GM23338 (cell line): ENCODE measurements at regions not wholly inside any gene's neighbourhood (a gene's known extent, or its start where the extent isn't known, plus 50 kb on each side); places are given as distances from the start of the nearest gene placed in this dataset.
A peak's percentile ranks its signal among the peaks of the same experiment; 100 is the strongest.

ENCODE experiments used
- ATAC-seq: fragments of 200-7000 bp; cut with Tn5 transposase; 3 replicates; pipeline ENCODE4 v1.9.1; 2020
- DNase-seq: peaks from one replicate; pipeline ENCODE4 v3.0.0-alpha.2; 2015; ENCODE audit warnings: low spot score
- H2AFZ ChIP-seq: fragments of 200-600 bp; sonication (generic); 2 replicates; pipeline ENCODE4 v1.8.0; 2016; ENCODE audit warnings: antibody characterized with exemption, mild to moderate bottlenecking, moderate library complexity
- H3F3A ChIP-seq: fragments of 200-600 bp; sonication (generic); replicated peaks from 2 replicates; pipeline ENCODE4 v1.8.0; 2017; ENCODE audit warnings: antibody characterized with exemption, mixed run types, low read depth
- H3K27ac ChIP-seq: fragments of 200-600 bp; sonication (generic); 2 replicates; pipeline ENCODE4 v1.6.1; 2016; ENCODE audit warnings: low read depth
- H3K27me3 ChIP-seq: fragments of 200-600 bp; sonication (generic); 2 replicates; pipeline ENCODE4 v1.8.0; 2016; ENCODE audit warnings: mild to moderate bottlenecking, mixed run types, moderate library complexity; ENCODE audit not compliant: insufficient read depth
- H3K36me3 ChIP-seq: fragments of 200-600 bp; sonication (generic); 2 replicates; pipeline ENCODE4 v1.8.0; 2016; ENCODE audit warnings: mild to moderate bottlenecking; ENCODE audit not compliant: insufficient read depth
- H3K4me1 ChIP-seq: fragments of 200-600 bp; sonication (generic); 2 replicates; pipeline ENCODE4 v1.8.0; 2016; ENCODE audit warnings: mild to moderate bottlenecking, moderate library complexity; ENCODE audit not compliant: insufficient read depth
- H3K4me2 ChIP-seq: fragments of 200-600 bp; sonication (generic); 2 replicates; pipeline ENCODE4 v1.7.1; 2017; ENCODE audit warnings: mixed run types
- H3K4me3 ChIP-seq: fragments of 200-600 bp; sonication (generic); 2 replicates; pipeline ENCODE4 v1.6.1; 2016; ENCODE audit warnings: mixed run types
- H3K79me2 ChIP-seq: fragments of 200-600 bp; sonication (generic); replicated peaks from 2 replicates; pipeline ENCODE4 v1.8.0; 2017; ENCODE audit warnings: mild to moderate bottlenecking; ENCODE audit not compliant: insufficient read depth
- H3K9me2 ChIP-seq: fragments of 200-600 bp; sonication (generic); 2 replicates; pipeline ENCODE4 v1.8.0; 2017; ENCODE audit not compliant: insufficient read depth
- H4K20me1 ChIP-seq: fragments of 200-600 bp; sonication (generic); replicated peaks from 2 replicates; pipeline ENCODE4 v1.8.0; 2017; ENCODE audit warnings: mild to moderate bottlenecking; ENCODE audit not compliant: insufficient read depth
- H3K27ac Mint-ChIP-seq: 2 replicates; pipeline ENCODE4 v1.8.0; 2020; ENCODE audit warnings: inconsistent platforms, mild to moderate bottlenecking, moderate library complexity, mixed read lengths
- H3K27me3 Mint-ChIP-seq: 3 replicates; pipeline ENCODE4 v1.8.0; 2022; ENCODE audit warnings: low read depth, mild to moderate bottlenecking, moderate library complexity, mixed read lengths, inconsistent platforms; ENCODE audit not compliant: insufficient read depth, poor library complexity
- H3K36me3 Mint-ChIP-seq: 3 replicates; pipeline ENCODE4 v1.8.0; 2021; ENCODE audit warnings: low read depth, mild to moderate bottlenecking, inconsistent platforms, moderate library complexity, mixed read lengths
- H3K4me1 Mint-ChIP-seq: 3 replicates; pipeline ENCODE4 v1.8.0; 2020; ENCODE audit warnings: mild to moderate bottlenecking, inconsistent platforms, mixed read lengths
- H3K4me3 Mint-ChIP-seq: 3 replicates; pipeline ENCODE4 v1.8.0; 2021; ENCODE audit warnings: moderate library complexity, mild to moderate bottlenecking, inconsistent platforms, mixed read lengths
- H3K9me3 Mint-ChIP-seq: 3 replicates; pipeline ENCODE4 v1.8.0; 2020; ENCODE audit warnings: moderate library complexity, mild to moderate bottlenecking, inconsistent platforms, mixed read lengths
- CREB1 ChIP-seq: fragments of 250-450 bp; sonication (Bioruptor Pico); IDR thresholded peaks from 2 replicates; pipeline ENCODE4 v1.5.0; 2020; ENCODE audit warnings: low read depth, mild to moderate bottlenecking, moderate library complexity
- JUNB ChIP-seq: IDR thresholded peaks from one replicate; pipeline ENCODE4 v1.6.1; 2016; ENCODE audit warnings: antibody characterized with exemption; ENCODE audit not compliant: unreplicated experiment
- STAT1 ChIP-seq: IDR thresholded peaks from one replicate; pipeline ENCODE4 v1.6.1; 2016; ENCODE audit warnings: antibody characterized with exemption; ENCODE audit not compliant: unreplicated experiment
- ZNF331 ChIP-seq: fragments of 250-450 bp; sonication (Bioruptor Pico); IDR thresholded peaks from 2 replicates; pipeline ENCODE4 v1.5.0; 2020; ENCODE audit warnings: low read depth, mild to moderate bottlenecking, moderate library complexity
- TF ChIP-seq, protein P1 (sequence below): IDR thresholded peaks from 2 replicates; pipeline ENCODE4 v1.6.1; 2016; ENCODE audit warnings: antibody characterized with exemption
- TF ChIP-seq, protein P2 (sequence below): IDR thresholded peaks from one replicate; pipeline ENCODE4 v1.6.1; 2018; ENCODE audit warnings: antibody characterized with exemption; ENCODE audit not compliant: unreplicated experiment
- TF ChIP-seq, protein P3 (sequence below), 2 experiments: fragments of 200-600 bp in 1 of 2; sonication (generic) in 1 of 2; conservative IDR thresholded peaks; 2 replicates each; pipeline versions ENCODE4 v1.5.1 to v1.6.1; 2016 to 2017; ENCODE audit warnings: antibody characterized with exemption in 2 of 2, low read depth in 2 of 2, mild to moderate bottlenecking in 2 of 2, moderate library complexity in 1 of 2
- TF ChIP-seq, protein P4 (sequence below): fragments of 250-450 bp; sonication (Bioruptor Pico); IDR thresholded peaks from 2 replicates; pipeline ENCODE4 v1.5.0; 2020; ENCODE audit warnings: mild to moderate bottlenecking, moderate library complexity

DNA sequence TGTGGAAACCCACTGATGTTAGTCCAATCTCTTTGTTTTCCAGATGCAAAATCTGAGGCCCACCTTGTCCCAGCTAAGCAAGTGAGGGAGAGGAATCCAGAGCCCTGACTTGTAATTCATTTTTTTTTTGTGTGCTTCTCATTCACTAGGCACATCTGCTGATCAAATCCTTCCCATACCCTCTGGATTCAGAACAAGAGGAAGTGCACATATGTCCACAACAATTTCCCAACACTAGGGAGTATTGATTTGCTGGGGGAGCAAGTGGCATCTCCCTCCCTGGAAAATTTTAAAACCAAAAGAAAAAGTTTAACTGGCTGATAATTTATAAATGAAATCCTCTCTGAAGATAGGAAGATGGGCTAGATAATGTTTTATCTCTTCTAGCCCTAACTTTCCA is 94.6 kb upstream of the RFC3 start:
- H3F3A ChIP-seq = no peaks in the 10 kb centered on the region
- no peaks in the 10 kb centered on the region for H3K36me3 ChIP-seq
- H3K4me3 Mint-ChIP-seq = no peak overlapping the region
- H3K4me1 Mint-ChIP-seq = peaks cover 7% of the 10 kb centered on the region; the same call in 2 of the 3 replicates
- H4K20me1 ChIP-seq = no peaks in the 10 kb centered on the region
- no peak for ATAC-seq
- no peak overlapping the region for H3K4me3 ChIP-seq
- H3K27me3 Mint-ChIP-seq = no peaks in the 10 kb centered on the region
- H3K9me2 ChIP-seq = no peaks in the 10 kb centered on the region
- TF ChIP-seq CREB1 (no peak), STAT1 (no peak), JUNB (no peak), ZNF331 (CRISPR knock-in tag) (no peak)
- TF ChIP-seq, protein P1, sequence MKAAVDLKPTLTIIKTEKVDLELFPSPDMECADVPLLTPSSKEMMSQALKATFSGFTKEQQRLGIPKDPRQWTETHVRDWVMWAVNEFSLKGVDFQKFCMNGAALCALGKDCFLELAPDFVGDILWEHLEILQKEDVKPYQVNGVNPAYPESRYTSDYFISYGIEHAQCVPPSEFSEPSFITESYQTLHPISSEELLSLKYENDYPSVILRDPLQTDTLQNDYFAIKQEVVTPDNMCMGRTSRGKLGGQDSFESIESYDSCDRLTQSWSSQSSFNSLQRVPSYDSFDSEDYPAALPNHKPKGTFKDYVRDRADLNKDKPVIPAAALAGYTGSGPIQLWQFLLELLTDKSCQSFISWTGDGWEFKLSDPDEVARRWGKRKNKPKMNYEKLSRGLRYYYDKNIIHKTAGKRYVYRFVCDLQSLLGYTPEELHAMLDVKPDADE = no peak
- TF ChIP-seq, protein P2, sequence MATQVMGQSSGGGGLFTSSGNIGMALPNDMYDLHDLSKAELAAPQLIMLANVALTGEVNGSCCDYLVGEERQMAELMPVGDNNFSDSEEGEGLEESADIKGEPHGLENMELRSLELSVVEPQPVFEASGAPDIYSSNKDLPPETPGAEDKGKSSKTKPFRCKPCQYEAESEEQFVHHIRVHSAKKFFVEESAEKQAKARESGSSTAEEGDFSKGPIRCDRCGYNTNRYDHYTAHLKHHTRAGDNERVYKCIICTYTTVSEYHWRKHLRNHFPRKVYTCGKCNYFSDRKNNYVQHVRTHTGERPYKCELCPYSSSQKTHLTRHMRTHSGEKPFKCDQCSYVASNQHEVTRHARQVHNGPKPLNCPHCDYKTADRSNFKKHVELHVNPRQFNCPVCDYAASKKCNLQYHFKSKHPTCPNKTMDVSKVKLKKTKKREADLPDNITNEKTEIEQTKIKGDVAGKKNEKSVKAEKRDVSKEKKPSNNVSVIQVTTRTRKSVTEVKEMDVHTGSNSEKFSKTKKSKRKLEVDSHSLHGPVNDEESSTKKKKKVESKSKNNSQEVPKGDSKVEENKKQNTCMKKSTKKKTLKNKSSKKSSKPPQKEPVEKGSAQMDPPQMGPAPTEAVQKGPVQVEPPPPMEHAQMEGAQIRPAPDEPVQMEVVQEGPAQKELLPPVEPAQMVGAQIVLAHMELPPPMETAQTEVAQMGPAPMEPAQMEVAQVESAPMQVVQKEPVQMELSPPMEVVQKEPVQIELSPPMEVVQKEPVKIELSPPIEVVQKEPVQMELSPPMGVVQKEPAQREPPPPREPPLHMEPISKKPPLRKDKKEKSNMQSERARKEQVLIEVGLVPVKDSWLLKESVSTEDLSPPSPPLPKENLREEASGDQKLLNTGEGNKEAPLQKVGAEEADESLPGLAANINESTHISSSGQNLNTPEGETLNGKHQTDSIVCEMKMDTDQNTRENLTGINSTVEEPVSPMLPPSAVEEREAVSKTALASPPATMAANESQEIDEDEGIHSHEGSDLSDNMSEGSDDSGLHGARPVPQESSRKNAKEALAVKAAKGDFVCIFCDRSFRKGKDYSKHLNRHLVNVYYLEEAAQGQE = no peak
- TF ChIP-seq, protein P3, sequence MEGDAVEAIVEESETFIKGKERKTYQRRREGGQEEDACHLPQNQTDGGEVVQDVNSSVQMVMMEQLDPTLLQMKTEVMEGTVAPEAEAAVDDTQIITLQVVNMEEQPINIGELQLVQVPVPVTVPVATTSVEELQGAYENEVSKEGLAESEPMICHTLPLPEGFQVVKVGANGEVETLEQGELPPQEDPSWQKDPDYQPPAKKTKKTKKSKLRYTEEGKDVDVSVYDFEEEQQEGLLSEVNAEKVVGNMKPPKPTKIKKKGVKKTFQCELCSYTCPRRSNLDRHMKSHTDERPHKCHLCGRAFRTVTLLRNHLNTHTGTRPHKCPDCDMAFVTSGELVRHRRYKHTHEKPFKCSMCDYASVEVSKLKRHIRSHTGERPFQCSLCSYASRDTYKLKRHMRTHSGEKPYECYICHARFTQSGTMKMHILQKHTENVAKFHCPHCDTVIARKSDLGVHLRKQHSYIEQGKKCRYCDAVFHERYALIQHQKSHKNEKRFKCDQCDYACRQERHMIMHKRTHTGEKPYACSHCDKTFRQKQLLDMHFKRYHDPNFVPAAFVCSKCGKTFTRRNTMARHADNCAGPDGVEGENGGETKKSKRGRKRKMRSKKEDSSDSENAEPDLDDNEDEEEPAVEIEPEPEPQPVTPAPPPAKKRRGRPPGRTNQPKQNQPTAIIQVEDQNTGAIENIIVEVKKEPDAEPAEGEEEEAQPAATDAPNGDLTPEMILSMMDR (conservative IDR thresholded peaks at IDR 0.05; ENCODE audit: low read depth in 2 of 2) = no peak
- TF ChIP-seq, protein P4, sequence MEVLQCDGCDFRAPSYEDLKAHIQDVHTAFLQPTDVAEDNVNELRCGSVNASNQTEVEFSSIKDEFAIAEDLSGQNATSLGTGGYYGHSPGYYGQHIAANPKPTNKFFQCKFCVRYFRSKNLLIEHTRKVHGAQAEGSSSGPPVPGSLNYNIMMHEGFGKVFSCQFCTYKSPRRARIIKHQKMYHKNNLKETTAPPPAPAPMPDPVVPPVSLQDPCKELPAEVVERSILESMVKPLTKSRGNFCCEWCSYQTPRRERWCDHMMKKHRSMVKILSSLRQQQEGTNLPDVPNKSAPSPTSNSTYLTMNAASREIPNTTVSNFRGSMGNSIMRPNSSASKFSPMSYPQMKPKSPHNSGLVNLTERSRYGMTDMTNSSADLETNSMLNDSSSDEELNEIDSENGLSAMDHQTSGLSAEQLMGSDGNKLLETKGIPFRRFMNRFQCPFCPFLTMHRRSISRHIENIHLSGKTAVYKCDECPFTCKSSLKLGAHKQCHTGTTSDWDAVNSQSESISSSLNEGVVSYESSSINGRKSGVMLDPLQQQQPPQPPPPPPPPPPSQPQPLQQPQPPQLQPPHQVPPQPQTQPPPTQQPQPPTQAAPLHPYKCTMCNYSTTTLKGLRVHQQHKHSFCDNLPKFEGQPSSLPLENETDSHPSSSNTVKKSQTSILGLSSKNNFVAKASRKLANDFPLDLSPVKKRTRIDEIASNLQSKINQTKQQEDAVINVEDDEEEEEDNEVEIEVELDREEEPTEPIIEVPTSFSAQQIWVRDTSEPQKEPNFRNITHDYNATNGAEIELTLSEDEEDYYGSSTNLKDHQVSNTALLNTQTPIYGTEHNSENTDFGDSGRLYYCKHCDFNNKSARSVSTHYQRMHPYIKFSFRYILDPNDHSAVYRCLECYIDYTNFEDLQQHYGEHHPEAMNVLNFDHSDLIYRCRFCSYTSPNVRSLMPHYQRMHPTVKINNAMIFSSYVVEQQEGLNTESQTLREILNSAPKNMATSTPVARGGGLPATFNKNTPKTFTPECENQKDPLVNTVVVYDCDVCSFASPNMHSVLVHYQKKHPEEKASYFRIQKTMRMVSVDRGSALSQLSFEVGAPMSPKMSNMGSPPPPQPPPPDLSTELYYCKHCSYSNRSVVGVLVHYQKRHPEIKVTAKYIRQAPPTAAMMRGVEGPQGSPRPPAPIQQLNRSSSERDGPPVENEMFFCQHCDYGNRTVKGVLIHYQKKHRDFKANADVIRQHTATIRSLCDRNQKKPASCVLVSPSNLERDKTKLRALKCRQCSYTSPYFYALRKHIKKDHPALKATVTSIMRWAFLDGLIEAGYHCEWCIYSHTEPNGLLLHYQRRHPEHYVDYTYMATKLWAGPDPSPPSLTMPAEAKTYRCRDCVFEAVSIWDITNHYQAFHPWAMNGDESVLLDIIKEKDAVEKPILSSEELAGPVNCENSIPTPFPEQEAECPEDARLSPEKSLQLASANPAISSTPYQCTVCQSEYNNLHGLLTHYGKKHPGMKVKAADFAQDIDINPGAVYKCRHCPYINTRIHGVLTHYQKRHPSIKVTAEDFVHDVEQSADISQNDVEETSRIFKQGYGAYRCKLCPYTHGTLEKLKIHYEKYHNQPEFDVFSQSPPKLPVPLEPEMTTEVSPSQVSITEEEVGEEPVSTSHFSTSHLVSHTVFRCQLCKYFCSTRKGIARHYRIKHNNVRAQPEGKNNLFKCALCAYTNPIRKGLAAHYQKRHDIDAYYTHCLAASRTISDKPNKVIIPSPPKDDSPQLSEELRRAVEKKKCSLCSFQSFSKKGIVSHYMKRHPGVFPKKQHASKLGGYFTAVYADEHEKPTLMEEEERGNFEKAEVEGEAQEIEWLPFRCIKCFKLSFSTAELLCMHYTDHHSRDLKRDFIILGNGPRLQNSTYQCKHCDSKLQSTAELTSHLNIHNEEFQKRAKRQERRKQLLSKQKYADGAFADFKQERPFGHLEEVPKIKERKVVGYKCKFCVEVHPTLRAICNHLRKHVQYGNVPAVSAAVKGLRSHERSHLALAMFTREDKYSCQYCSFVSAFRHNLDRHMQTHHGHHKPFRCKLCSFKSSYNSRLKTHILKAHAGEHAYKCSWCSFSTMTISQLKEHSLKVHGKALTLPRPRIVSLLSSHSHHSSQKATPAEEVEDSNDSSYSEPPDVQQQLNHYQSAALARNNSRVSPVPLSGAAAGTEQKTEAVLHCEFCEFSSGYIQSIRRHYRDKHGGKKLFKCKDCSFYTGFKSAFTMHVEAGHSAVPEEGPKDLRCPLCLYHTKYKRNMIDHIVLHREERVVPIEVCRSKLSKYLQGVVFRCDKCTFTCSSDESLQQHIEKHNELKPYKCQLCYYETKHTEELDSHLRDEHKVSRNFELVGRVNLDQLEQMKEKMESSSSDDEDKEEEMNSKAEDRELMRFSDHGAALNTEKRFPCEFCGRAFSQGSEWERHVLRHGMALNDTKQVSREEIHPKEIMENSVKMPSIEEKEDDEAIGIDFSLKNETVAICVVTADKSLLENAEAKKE (CRISPR knock-in tag) = no peak
- no peaks in the 10 kb centered on the region for H3K4me1 ChIP-seq
- no peak overlapping the region for H3K27ac ChIP-seq
- H3K4me2 ChIP-seq = no peak overlapping the region
- peak overlapping the region; percentile 57 for H2AFZ ChIP-seq
- no peaks in the 10 kb centered on the region for H3K27me3 ChIP-seq
- H3K36me3 Mint-ChIP-seq = no peaks in the 10 kb centered on the region; the same call in 2 of the 3 replicates
- no peaks in the 10 kb centered on the region for H3K9me3 Mint-ChIP-seq
- DNase-seq = no peak
- no peaks in the 10 kb centered on the region for H3K79me2 ChIP-seq
- H3K27ac Mint-ChIP-seq = no peak overlapping the region; the same call in 1 of the 2 replicates
